IPS-NIHi11 (cell line): ENCODE measurements at regions not wholly inside any gene's neighbourhood (a gene's known extent, or its start where the extent isn't known, plus 50 kb on each side); places are given as distances from the start of the nearest gene placed in this dataset.

Experiments
- DNase-seq: peaks from one replicate; pipeline ENCODE4 v3.0.0; 2012; ENCODE audit warnings: mixed read lengths, low spot score

GRCh38 chr20:7710440-7710839 lies 229.8 kb downstream of the HAO1 start:
- DNase-seq = no peak

GRCh38 chr20:7712661-7713060 lies 227.6 kb downstream of the HAO1 start:
- no peak for DNase-seq

DNA sequence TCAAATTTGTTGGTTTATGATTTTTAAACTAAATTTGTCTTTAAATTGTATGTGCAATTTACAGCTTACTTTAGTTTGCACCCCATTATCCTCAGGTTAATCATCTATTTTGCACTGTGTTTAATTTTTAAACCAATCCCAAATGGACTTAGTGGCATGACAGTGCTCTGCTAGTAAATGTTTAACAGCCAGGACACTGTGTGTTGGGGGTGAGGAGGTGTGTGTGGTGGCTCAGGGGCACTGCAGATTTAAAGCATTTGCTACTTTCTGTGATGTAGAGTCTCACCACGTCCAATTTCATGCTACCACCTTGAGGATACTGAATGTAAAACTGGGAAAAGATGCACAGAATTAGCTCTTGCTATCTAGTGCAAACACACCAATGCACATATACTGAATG lies 225.7 kb downstream of the HAO1 start:
- no peak for DNase-seq

- DNase-seq = no peak
Observed at GRCh38 chr20:7716286-7716972, 223.8 kb downstream of the HAO1 start.

- no peak for DNase-seq
Observed at GRCh38 chr20:7722564-7722963, 217.7 kb downstream of the HAO1 start.

DNA sequence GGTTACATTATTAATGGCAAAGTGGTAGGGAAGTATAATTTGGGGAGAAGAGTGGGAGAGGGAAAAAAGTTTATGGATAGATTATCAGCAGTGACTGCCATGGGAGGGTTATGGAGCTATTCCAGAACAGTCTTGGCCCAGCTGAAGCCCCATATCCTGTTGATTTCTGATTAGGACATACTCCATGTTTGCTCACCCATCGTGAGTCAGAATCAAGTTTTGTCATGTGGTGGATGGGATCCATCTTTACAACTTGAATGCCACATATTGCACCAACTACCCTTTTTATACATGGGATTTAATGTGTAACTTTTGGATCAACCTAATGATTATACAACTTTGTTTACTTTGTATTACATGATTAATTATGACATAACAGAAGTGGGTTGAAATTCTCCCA lies 217.0 kb downstream of the HAO1 start:
- DNase-seq = no peak

- DNase-seq = no peak
Observed at GRCh38 chr20:7728338-7728737, 211.9 kb downstream of the HAO1 start.

GRCh38 chr20:7734216-7734615 lies 206.0 kb downstream of the HAO1 start:
- no peak for DNase-seq

DNA sequence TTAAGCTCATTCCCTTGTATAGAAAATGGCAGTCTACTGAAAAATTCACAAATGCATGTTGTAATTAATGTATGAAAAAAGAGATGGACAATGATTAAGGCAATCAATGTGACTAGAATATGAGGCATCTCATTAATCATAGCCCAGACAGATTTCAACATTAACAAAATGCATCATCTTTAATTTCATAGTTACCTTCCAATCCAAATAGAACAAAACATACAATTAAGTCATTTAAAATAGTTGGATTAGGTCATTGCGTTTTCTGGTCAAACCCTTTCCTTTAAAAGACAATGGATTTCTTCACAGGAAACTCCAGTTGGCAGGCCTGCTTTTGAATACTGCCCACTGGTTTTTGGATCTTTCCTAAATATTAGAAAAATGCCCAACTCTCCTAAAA lies 203.9 kb downstream of the HAO1 start:
- no peak for DNase-seq

GRCh38 chr20:7741866-7742265 lies 198.4 kb downstream of the HAO1 start:
- DNase-seq = no peak

DNA sequence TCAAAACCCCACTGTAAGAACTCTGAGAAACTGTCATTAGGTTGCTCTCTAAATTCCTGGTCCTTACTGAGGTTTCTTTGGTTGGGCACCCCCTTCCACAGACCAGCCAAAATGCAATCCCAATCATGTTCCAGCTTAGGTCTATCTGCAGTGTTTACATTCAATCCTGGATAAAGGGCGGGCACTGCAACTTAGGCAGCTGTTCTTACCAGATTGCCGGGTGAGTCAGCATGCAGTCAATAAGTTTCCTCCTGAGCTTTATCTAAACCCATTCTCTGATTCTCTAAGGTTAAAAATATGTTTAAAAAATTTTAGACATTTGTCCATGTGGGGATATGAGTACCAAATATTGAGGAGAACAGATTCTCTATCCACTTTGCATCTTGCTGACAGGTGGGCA lies 197.8 kb downstream of the HAO1 start:
- DNase-seq = no peak

DNA sequence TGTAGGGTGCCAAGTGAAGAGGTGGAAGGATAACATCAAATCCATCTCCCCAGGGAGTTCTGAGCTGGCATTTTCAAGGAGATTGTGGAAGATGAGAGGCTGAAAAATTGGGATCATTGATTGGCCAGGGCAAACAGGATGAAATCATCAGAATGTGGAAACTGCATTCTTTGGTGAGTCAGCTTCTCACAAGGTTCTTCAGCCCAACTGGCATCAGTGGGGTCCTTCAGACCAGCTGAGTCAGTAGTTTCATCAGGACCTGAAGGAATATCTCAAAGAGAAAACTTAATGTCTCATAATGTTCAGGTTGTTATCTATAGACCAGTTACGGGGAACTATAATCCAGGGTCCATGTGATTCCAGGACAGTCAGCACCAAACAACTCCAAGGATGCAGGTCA lies 195.8 kb downstream of the HAO1 start:
- DNase-seq = no peak

DNA sequence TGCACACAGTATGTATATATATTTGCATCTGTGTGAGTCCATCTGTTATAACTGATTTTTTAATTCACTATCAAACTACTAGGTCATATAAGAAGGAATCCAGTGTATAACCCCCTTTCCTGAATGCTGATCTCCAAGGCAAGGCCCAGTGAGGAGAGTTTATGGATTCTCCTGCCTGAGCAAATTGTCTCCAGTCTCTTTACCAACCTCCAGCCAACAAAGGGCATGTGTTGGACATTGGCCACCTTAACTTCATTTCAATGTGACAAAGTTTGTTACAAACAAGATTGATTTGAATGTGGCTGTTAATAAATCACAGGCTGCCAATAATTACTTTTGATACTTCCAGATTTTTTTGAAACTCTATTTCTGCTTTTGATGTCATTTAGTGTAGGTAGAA lies 191.6 kb downstream of the HAO1 start:
- DNase-seq = no peak

DNA sequence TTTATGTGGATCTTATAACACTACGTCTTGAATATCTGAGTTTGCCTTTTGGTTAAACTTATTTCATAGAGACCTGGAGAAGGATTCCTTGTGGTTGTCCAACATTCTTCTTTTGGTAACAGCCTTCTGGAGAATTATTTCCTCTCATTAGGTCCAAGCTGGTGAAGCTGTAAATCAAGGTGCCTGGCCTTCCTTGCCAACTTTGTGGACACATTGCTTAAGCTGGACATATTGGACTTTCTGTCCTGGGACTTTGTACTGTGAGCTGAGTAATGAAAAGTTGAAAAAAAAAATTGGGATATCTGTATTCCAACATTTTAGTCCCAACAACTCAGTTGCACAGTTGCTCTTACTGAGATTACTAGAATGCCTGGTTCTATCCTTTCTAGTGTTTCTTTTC lies 186.2 kb downstream of the HAO1 start:
- DNase-seq = no peak

GRCh38 chr20:7758406-7758805 lies 181.9 kb downstream of the HAO1 start:
- DNase-seq = no peak

DNA sequence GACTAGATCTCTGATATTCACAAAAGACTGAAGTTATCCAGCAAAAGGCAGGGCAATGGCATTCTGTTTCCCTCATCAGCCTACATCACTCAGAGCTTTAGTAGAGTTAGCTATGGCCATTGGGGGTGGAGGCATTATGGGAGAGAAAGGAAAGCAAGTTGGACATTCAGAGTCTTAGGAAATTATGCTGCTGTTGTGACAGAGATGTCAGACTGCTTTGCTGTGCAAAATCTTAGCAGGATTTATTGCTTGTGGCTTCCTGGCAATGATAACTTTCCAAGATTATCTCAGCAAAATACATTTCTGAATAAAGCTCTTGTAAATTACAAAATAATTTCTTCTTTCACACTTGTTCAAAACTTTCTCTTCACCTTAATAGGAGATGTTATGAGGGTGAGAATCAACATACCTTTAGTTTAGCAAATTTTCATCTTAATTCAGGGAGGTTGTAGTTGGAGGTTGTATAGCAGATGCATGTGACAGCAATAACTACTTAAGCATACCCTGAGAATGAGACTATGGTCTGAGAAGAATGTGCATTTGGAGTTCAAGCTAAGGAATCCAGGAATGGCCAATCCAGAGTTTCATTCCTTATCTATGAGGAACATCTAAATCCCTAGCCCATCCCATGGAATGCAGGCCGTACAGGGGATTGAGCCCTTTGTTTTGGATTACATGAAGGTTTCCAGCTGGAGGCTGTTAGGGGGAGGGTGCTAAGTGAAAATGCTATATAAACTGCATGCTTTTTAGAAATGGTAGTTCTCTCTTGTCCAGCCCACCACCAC lies 179.8 kb downstream of the HAO1 start:
- DNase-seq = no peak

GRCh38 chr20:7765221-7765620 lies 175.0 kb downstream of the HAO1 start:
- DNase-seq = no peak

GRCh38 chr20:7770046-7770445 lies 170.2 kb downstream of the HAO1 start:
- no peak for DNase-seq

- no peak for DNase-seq
Observed at GRCh38 chr20:7770578-7770977, 169.7 kb downstream of the HAO1 start.

DNA sequence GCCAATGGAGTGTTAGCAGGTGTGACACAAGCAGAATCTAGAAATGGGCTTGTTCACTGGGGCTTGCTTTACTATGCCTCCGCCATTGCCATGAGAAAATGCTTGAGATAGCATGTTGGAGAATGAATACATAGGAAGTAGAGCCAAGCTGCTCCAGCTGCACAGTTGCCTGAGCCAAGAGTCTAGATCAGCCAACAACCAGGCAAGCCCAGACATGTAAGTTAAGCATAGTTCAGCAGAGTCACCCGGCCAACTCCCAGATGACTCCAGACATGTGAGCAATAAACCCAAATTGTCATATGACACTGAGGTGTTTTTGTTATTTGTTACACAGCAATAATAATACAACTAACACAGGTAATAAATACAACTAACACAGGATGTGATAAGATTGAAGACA lies 167.9 kb downstream of the HAO1 start:
- DNase-seq = no peak

GRCh38 chr20:7773511-7773910 lies 166.7 kb downstream of the HAO1 start:
- no peak for DNase-seq

GRCh38 chr20:7775072-7775471 lies 165.2 kb downstream of the HAO1 start:
- no peak for DNase-seq

GRCh38 chr20:7776148-7776547 lies 164.1 kb downstream of the HAO1 start:
- no peak for DNase-seq

- no peak for DNase-seq
Observed at GRCh38 chr20:7790189-7790588, 150.1 kb downstream of the HAO1 start.
